ENCODE measurements at regions not wholly inside any gene's neighbourhood (a gene's known extent, or its start where the extent isn't known, plus 50 kb on each side); places are given as distances from the start of the nearest gene placed in this dataset.

DNA sequence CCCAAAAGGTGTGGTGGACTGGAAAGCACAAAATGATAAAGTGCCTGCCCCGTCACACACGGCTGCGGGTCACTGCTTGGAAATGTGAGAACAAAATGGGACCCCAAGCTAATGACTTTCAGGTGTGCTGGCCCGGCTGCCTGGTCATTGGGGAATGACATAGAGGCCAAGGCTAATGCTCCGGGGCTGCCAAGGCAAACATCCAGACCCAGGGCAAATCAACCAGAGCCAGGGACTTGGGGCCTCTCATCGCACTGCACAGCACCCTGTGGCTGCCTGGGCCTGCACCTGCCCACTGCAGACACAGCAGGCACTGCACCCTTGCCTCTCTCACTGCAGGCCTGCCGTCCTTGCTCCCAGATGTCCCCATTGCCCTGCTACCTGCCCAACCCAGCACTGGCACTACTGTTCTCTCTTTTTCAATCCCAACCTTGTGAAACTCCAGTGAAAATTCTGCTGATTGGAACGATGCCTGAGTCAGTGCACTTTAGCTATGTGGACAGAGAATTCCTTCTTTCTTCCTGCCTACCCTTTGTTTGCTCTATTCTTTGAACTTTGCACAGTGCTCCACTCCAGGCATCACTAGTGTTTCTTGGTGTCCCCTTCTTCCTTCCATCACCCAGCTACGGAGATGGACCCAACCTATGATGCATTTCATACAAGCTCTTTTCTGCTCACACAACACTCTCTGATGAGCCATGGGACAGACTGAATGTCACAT lies 849.5 kb downstream of the MAFB start:
- TF ChIP-seq POLR2A (IDR thresholded peaks at IDR 0.05) (no peak), EP300 (IDR thresholded peaks at IDR 0.05) (no peak), POLR2AphosphoS5 (IDR thresholded peaks at IDR 0.05) (no peak)
